HT1080 (cell line): ENCODE measurements at regions not wholly inside any gene's neighbourhood (a gene's known extent, or its start where the extent isn't known, plus 50 kb on each side); places are given as distances from the start of the nearest gene placed in this dataset.
"Not testable (repeated sequence)": the region's sequence is repeated elsewhere in the genome, so short reads cannot be mapped to it uniquely, and the experiment has no call there.

Experiments
- DNase-seq: peaks from one replicate; pipeline ENCODE4 v3.0.0-alpha.2; 2015; ENCODE audit warnings: low read depth

- no peak for DNase-seq
These were observed 54.9 kb upstream of the ZBTB18 start for GRCh38 chr1:243996223-243996622.

GRCh38 chr1:243991650-243992049 is 59.4 kb upstream of the ZBTB18 start:
- DNase-seq: no peak

- no peak for DNase-seq
These were observed 66.3 kb upstream of the ZBTB18 start for GRCh38 chr1:243984788-243985187.

GRCh38 chr1:243982447-243983018 is 68.5 kb upstream of the ZBTB18 start:
- DNase-seq: peak; percentile 40

GRCh38 chr1:243980471-243980870 is 70.6 kb upstream of the ZBTB18 start:
- no peak for DNase-seq

- DNase-seq: no peak
These were observed 71.0 kb upstream of the ZBTB18 start for GRCh38 chr1:243980071-243980470.

- no peak for DNase-seq
These were observed 71.7 kb upstream of the ZBTB18 start for GRCh38 chr1:243979396-243979795.

GRCh38 chr1:243977094-243977493 is 74.0 kb upstream of the ZBTB18 start:
- DNase-seq: no peak

- no peak for DNase-seq
These were observed 76.4 kb upstream of the ZBTB18 start for GRCh38 chr1:243974451-243975292.

GRCh38 chr1:243973169-243973568 is 77.9 kb upstream of the ZBTB18 start:
- DNase-seq: no peak

GRCh38 chr1:243970077-243970476 is 81.0 kb upstream of the ZBTB18 start:
- no peak for DNase-seq

GRCh38 chr1:243968413-243968812 is 82.7 kb upstream of the ZBTB18 start:
- DNase-seq: no peak

GRCh38 chr1:243964915-243965314 is 86.2 kb upstream of the ZBTB18 start:
- DNase-seq: no peak

- DNase-seq: no peak
These were observed 87.5 kb upstream of the ZBTB18 start for GRCh38 chr1:243963571-243963970.

GRCh38 chr1:243962541-243962940 is 88.5 kb upstream of the ZBTB18 start:
- DNase-seq: no peak

GRCh38 chr1:243959998-243960397 is 91.1 kb upstream of the ZBTB18 start:
- DNase-seq: no peak

GRCh38 chr1:243957141-243957540 is 93.9 kb upstream of the ZBTB18 start:
- DNase-seq: no peak

- DNase-seq: no peak
These were observed 94.6 kb upstream of the ZBTB18 start for GRCh38 chr1:243956450-243956849.

GRCh38 chr1:243951207-243951606 is 99.9 kb upstream of the ZBTB18 start:
- DNase-seq: not testable (repeated sequence)

GRCh38 chr1:243950166-243950565 is 100.1 kb upstream of the AKT3 start:
- DNase-seq: peak; percentile 84

GRCh38 chr1:243946946-243947345 is 96.9 kb upstream of the AKT3 start:
- DNase-seq: peak; percentile 23

GRCh38 chr1:243946253-243946652 is 96.2 kb upstream of the AKT3 start:
- no peak for DNase-seq

GRCh38 chr1:243945727-243946126 is 95.7 kb upstream of the AKT3 start:
- no peak for DNase-seq
